Astrocyte (in vitro differentiated cells and primary cell): ENCODE measurements at regions not wholly inside any gene's neighbourhood (a gene's known extent, or its start where the extent isn't known, plus 50 kb on each side); places are given as distances from the start of the nearest gene placed in this dataset.

ENCODE experiments used
- CTCF ChIP-seq: IDR thresholded peaks from 2 replicates; pipeline ENCODE4 v1.5.1; 2011; ENCODE audit warnings: low read depth, mild to moderate bottlenecking, inconsistent platforms, low read length, moderate library complexity; ENCODE audit not compliant: insufficient read depth
- EZH2 ChIP-seq: IDR thresholded peaks from 2 replicates; pipeline ENCODE4 v1.6.1; 2012; ENCODE audit warnings: mild to moderate bottlenecking, low read length, inconsistent platforms; ENCODE audit not compliant: insufficient read depth

DNA sequence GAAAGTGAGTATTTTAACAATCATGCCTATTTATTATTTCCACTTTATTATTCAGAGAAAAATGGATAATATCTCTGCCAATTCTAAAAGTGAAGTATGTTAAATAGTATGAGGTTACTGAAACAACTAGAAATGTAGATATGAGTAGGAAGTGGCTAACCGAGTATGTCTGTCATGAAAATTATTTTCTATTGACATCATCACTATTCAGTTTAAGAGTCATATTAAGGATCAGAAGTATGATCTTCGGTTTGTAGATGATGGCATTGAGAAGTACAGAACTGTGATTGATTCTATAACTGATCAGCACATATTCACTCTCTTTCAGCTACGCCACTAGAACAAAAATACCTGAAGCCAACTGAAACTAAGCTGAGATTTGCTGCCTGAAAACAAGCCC lies 146.4 kb upstream of the SLITRK5 start:
- no peak for TF ChIP-seq EZH2
- TF ChIP-seq CTCF: no peak
